Panc1 (cell line): ENCODE measurements at regions not wholly inside any gene's neighbourhood (a gene's known extent, or its start where the extent isn't known, plus 50 kb on each side); places are given as distances from the start of the nearest gene placed in this dataset.

Source experiments
- POLR2AphosphoS5 ChIP-seq: IDR thresholded peaks from 2 replicates; pipeline ENCODE4 v1.6.1; 2012; ENCODE audit warnings: mild to moderate bottlenecking, low read depth, low read length, moderate library complexity
- REST ChIP-seq, 2 experiments: IDR thresholded peaks; 2 replicates each; pipeline ENCODE4 v1.6.1; 2011 to 2012; ENCODE audit warnings: low read depth in 2 of 2, control low read depth in 1 of 2, low read length in 1 of 2, mild to moderate bottlenecking in 1 of 2, moderate library complexity in 1 of 2; ENCODE audit not compliant: insufficient read depth in 1 of 2
- SIN3A ChIP-seq: IDR thresholded peaks from 2 replicates; pipeline ENCODE4 v1.6.1; 2012; ENCODE audit warnings: low read depth, mild to moderate bottlenecking, low read length, moderate library complexity, borderline replicate concordance; ENCODE audit not compliant: insufficient read depth
- TF ChIP-seq, protein P1 (sequence below): fragments of 450-650 bp; IDR thresholded peaks from 2 replicates; pipeline ENCODE4 v1.5.1; 2017; ENCODE audit warnings: mild to moderate bottlenecking

GRCh38 chr12:127542391-127542790 lies 724.6 kb upstream of the TMEM132C start:
- TF ChIP-seq, protein P1, sequence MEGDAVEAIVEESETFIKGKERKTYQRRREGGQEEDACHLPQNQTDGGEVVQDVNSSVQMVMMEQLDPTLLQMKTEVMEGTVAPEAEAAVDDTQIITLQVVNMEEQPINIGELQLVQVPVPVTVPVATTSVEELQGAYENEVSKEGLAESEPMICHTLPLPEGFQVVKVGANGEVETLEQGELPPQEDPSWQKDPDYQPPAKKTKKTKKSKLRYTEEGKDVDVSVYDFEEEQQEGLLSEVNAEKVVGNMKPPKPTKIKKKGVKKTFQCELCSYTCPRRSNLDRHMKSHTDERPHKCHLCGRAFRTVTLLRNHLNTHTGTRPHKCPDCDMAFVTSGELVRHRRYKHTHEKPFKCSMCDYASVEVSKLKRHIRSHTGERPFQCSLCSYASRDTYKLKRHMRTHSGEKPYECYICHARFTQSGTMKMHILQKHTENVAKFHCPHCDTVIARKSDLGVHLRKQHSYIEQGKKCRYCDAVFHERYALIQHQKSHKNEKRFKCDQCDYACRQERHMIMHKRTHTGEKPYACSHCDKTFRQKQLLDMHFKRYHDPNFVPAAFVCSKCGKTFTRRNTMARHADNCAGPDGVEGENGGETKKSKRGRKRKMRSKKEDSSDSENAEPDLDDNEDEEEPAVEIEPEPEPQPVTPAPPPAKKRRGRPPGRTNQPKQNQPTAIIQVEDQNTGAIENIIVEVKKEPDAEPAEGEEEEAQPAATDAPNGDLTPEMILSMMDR = no peak
- TF ChIP-seq REST (IDR thresholded peaks at IDR 0.05; ENCODE audit: insufficient read depth in 1 of 2, low read depth in 2 of 2, low read length in 1 of 2) = no peak
- no peak for TF ChIP-seq POLR2AphosphoS5
- no peak for TF ChIP-seq SIN3A
